ENCODE measurements at regions not wholly inside any gene's neighbourhood (a gene's known extent, or its start where the extent isn't known, plus 50 kb on each side); places are given as distances from the start of the nearest gene placed in this dataset.

DNA sequence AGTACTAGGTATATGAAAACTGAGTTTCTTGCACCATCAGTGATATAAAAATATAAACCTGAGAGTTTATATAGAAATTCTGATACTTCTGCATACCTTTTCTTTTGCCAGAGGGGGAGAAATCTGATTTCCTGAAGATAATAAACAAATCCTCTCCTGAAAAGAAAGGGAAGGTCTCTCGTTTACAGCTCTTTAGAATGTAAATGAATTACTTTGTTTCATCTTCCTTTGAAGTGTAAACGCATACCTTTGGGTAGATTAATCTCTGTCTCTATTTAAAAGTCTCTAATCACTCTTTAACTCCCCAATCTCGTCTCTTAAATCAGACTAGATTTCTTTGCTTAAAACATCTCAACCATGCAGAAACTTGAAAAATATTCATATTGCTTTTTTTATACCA is 1092.9 kb downstream of the SLITRK5 start:
- H3K4me1 ChIP-seq = no peaks in the 10 kb centered on the region
- no peak overlapping the region for H3K4me3 ChIP-seq (replicated peaks in 1 of 3)
- H3K27ac ChIP-seq = no peak overlapping the region
- WGBS, 2 donors = 31 to 42% methylated on average over 3 of the region's 3 CpGs
- H3K9me3 ChIP-seq = no peaks in the 10 kb centered on the region
- no peak for DNase-seq
- no peak for TF ChIP-seq POLR2A (IDR thresholded peaks at IDR 0.05)
- TF ChIP-seq, protein P1, sequence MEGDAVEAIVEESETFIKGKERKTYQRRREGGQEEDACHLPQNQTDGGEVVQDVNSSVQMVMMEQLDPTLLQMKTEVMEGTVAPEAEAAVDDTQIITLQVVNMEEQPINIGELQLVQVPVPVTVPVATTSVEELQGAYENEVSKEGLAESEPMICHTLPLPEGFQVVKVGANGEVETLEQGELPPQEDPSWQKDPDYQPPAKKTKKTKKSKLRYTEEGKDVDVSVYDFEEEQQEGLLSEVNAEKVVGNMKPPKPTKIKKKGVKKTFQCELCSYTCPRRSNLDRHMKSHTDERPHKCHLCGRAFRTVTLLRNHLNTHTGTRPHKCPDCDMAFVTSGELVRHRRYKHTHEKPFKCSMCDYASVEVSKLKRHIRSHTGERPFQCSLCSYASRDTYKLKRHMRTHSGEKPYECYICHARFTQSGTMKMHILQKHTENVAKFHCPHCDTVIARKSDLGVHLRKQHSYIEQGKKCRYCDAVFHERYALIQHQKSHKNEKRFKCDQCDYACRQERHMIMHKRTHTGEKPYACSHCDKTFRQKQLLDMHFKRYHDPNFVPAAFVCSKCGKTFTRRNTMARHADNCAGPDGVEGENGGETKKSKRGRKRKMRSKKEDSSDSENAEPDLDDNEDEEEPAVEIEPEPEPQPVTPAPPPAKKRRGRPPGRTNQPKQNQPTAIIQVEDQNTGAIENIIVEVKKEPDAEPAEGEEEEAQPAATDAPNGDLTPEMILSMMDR (IDR thresholded peaks at IDR 0.05) = no peak
- intact Hi-C loops (cut with DNase I) = no loop called here
- no peaks in the 10 kb centered on the region for H3K27me3 ChIP-seq
- no peaks in the 10 kb centered on the region for H3K36me3 ChIP-seq

DNA sequence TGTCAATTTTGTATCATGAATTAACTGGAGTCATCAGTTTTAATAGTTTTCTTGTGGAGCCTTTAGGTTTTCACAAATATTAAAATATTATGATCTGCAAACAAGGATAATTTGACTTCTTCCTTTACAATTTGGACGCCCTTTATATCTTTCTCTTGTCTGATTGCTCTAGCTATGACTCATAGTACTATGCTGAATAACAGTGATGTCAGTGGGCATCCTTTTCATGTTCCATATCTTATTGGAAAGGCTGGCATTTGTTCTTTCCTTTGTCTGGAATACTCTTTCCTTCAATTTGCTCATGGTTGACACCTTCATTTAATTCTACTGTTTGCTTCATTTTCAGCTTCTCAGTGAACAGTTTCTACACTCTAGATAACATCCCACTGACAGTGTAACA is 1129.3 kb downstream of the SLITRK5 start:
- Histone ChIP-seq H3K4me3 (replicated peaks in 1 of 3) (no peak overlapping the region), H3K4me1 (no peaks in the 10 kb centered on the region), H3K27me3 (no peaks in the 10 kb centered on the region), H3K27ac (no peak overlapping the region), H3K9me3 (no peaks in the 10 kb centered on the region), H3K36me3 (no peaks in the 10 kb centered on the region)
- no peak for TF ChIP-seq POLR2A (IDR thresholded peaks at IDR 0.05)
- TF ChIP-seq, protein P1 (IDR thresholded peaks at IDR 0.05) = no peak
- no peak for DNase-seq
- intact Hi-C loops (cut with DNase I) = no loop called here
- 76 to 87% methylated on average over 1 of the region's 1 CpG for WGBS, 2 donors

DNA sequence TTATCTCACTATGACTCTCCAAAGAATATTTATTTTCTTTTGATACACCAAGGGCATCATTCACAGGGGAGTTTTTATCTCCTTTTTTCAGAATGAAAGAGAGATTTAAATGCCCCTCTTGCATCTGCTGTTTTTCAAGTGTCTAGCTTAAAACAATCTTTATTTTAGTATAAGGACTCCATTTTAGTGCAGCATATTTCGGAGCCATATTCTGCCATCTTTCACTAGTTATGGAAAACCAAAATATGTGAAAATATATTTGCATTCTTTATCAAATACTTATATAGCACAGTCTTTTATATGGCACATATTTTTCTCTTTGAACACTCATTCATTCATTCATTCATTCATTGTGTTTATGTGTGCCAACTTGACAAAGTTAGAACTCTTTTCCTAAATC is 1130.2 kb downstream of the SLITRK5 start:
- WGBS, 2 donors = 90 to 94% methylated on average over 1 of the region's 1 CpG
- H3K36me3 ChIP-seq = no peaks in the 10 kb centered on the region
- H3K27ac ChIP-seq = no peak overlapping the region
- no peak for DNase-seq
- intact Hi-C loops (cut with DNase I) = no loop called here
- no peaks in the 10 kb centered on the region for H3K9me3 ChIP-seq
- H3K4me1 ChIP-seq = no peaks in the 10 kb centered on the region
- TF ChIP-seq, protein P1 (IDR thresholded peaks at IDR 0.05) = no peak
- no peak for TF ChIP-seq POLR2A (IDR thresholded peaks at IDR 0.05)
- no peak overlapping the region for H3K4me3 ChIP-seq (replicated peaks in 1 of 3)
- H3K27me3 ChIP-seq = no peaks in the 10 kb centered on the region

DNA sequence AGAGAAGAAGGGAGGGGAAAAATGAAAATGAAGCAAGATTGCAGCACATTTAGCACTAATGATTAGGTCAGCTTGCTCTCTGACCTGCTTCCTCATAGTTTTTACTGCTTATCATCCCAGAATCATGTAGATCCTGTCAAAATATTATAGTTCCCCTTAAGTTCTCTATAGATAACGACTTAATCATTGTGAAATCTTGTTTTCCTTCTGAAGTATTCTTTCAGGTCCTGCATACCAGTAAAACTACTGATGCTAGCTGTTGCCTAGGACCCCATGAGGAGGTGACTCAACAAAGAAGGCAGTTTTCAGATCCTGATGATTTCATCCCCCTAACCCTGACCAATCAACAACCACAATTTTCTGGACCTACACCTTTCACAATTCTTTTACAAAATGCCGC is 1131.7 kb downstream of the SLITRK5 start:
- no peaks in the 10 kb centered on the region for H3K27me3 ChIP-seq
- H3K4me3 ChIP-seq (replicated peaks in 1 of 3) = no peak overlapping the region
- H3K9me3 ChIP-seq = no peaks in the 10 kb centered on the region
- H3K36me3 ChIP-seq = no peaks in the 10 kb centered on the region
- no peaks in the 10 kb centered on the region for H3K4me1 ChIP-seq
- no peak for TF ChIP-seq POLR2A (IDR thresholded peaks at IDR 0.05)
- TF ChIP-seq, protein P1 (IDR thresholded peaks at IDR 0.05) = no peak
- no peak for DNase-seq
- intact Hi-C loops (cut with DNase I) = no loop called here
- 66 to 73% methylated on average over 2 of the region's 2 CpGs for WGBS, 2 donors
- no peak overlapping the region for H3K27ac ChIP-seq

DNA sequence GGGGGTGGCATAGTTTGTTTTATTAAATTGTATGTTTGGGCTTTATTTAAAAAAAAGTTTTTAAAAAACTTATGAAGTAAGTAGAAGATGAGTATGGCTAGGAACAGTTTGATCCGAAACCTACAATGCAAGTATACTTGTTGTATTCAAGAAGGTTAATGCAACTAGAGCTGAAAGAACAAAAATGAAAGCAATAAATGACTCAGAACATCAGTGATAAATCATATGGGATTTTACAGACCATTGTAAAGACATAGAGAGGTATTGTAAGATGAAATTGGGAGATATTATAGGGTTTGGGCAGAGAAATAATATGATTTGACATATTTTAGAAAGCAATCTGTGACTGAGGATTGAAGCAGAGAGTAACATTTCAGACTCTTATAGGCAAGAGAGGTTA is 1135.3 kb downstream of the SLITRK5 start:
- H3K27me3 ChIP-seq = no peaks in the 10 kb centered on the region
- intact Hi-C loops (cut with DNase I) = no loop called here
- H3K4me1 ChIP-seq = no peaks in the 10 kb centered on the region

More for the DNA sequence above, 1135.3 kb downstream of the SLITRK5 start:
- no peak overlapping the region for H3K27ac ChIP-seq
- no peak overlapping the region for H3K4me3 ChIP-seq (replicated peaks in 1 of 3)
- 92 to 97% methylated on average over 1 of the region's 1 CpG for WGBS, 2 donors
- H3K36me3 ChIP-seq = no peaks in the 10 kb centered on the region
- DNase-seq = no peak
- no peaks in the 10 kb centered on the region for H3K9me3 ChIP-seq
- TF ChIP-seq POLR2A (IDR thresholded peaks at IDR 0.05) = no peak
- TF ChIP-seq, protein P1 (IDR thresholded peaks at IDR 0.05) = no peak

Measured in thyroid gland (tissue), 4 donors.